ENCODE measurements at regions not wholly inside any gene's neighbourhood (a gene's known extent, or its start where the extent isn't known, plus 50 kb on each side); places are given as distances from the start of the nearest gene placed in this dataset.

DNA sequence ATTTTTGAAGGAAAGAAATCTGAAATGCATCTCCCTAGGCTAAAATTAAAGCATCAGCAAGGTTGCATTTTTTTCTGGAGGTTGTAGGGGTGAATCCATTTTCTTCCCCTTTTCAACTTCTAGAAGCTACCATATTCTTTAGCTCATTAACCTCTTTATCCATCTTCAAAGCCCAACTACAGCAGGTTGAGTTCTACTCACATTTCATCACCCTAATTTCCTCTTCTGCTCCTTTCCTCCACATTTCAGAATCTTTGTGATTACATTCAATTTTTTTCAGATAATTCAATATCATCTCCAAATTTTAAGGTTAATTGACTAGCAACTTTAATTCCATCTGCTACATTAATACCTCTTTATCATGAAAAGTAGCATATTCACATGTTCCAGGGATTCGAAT, 2655.7 kb upstream of the PCDH20 start:
- DNase-seq (ENCODE audit: low spot score), result no peak
- ChIA-PET POLR2A (ENCODE audit: low non-redundant PET) (no interaction called here), CTCF (no interaction called here)

DNA sequence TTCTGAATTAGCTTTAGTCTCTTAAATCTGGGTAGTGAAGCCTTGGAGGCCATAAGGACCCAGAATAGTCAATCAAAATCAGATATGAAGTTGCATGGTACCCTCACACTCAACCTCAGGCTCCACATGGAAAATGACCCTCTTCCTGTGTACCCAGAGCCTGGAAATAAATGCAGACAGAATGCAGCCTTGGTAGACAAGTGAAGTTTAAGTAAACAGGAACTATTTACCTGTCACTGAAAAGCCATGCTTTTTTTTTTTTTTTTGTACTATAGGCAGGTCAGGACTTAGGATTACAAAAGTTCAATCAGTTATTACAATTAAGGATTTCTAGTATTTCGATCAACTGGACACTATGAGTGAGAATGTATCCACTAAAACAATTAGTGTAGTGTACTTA, 2654.2 kb upstream of the PCDH20 start:
- no peak for DNase-seq (ENCODE audit: low spot score)
- no peak overlapping the region for H3K27ac ChIP-seq
- POLR2A ChIA-PET (ENCODE audit: low non-redundant PET), result no interaction called here
- CTCF ChIA-PET, result no interaction called here
- no peak for TF ChIP-seq CTCF (conservative IDR thresholded peaks at IDR 0.05; ENCODE audit: low read depth)

More for the DNA sequence above, 2655.7 kb upstream of the PCDH20 start:
- H3K27ac ChIP-seq, result no peak overlapping the region
- TF ChIP-seq CTCF (conservative IDR thresholded peaks at IDR 0.05; ENCODE audit: low read depth), result no peak

DNA sequence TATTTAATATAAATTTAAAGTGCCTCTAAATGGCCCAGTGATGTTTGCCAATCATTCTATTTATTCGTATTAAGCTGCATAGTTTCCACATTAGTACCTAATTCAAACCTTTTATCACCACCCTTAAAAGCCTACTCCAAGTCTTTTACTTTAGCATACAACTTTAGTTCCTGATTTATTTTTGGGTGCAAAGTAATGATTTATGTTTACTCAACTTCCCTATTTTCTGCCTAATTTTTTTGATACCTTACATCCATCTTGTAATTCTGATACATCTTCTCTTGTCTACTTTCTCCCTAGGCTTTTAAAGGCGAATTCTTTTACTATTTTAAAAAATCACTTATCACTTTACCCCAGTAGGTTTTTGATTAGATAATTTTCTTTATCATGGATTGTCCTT, 2651.1 kb upstream of the PCDH20 start:
- ChIA-PET POLR2A (ENCODE audit: low non-redundant PET) (no interaction called here), CTCF (no interaction called here)
- H3K27ac ChIP-seq, result no peak overlapping the region
- TF ChIP-seq CTCF (conservative IDR thresholded peaks at IDR 0.05; ENCODE audit: low read depth), result no peak
- DNase-seq (ENCODE audit: low spot score), result no peak

- no peak overlapping the region for H3K27ac ChIP-seq
- CTCF ChIA-PET, result interaction anchor here (0.6 kb wide), 2 partner anchors 10 to 1794 kb away, joined by 3 read pairs; no protein-coding TSS in a partner anchor
- no peak for TF ChIP-seq CTCF (conservative IDR thresholded peaks at IDR 0.05; ENCODE audit: low read depth)
- POLR2A ChIA-PET (ENCODE audit: low non-redundant PET), result no interaction called here
- DNase-seq (ENCODE audit: low spot score), result no peak
Measured at GRCh38 chr13:64061649-64062048, 2646.0 kb upstream of the PCDH20 start.

- POLR2A ChIA-PET (ENCODE audit: low non-redundant PET), result no interaction called here
- DNase-seq (ENCODE audit: low spot score), result no peak
- H3K27ac ChIP-seq, result no peak overlapping the region
- no peak for TF ChIP-seq CTCF (conservative IDR thresholded peaks at IDR 0.05; ENCODE audit: low read depth)
- CTCF ChIA-PET, result interaction anchor here (0.7 kb wide), 2 partner anchors 14 to 20 kb away, joined by 3 read pairs; no protein-coding TSS in a partner anchor
Measured at GRCh38 chr13:64057372-64058020, 2641.8 kb upstream of the PCDH20 start.

GRCh38 chr13:64054321-64054720, 2638.7 kb upstream of the PCDH20 start:
- CTCF ChIA-PET, result no interaction called here
- no peak for TF ChIP-seq CTCF (conservative IDR thresholded peaks at IDR 0.05; ENCODE audit: low read depth)
- H3K27ac ChIP-seq, result no peak overlapping the region
- POLR2A ChIA-PET (ENCODE audit: low non-redundant PET), result no interaction called here
- DNase-seq (ENCODE audit: low spot score), result no peak
